HG02852 (cell line): ENCODE measurements at regions not wholly inside any gene's neighbourhood (a gene's known extent, or its start where the extent isn't known, plus 50 kb on each side); places are given as distances from the start of the nearest gene placed in this dataset.
"Not testable (repeated sequence)": the region's sequence is repeated elsewhere in the genome, so short reads cannot be mapped to it uniquely, and the experiment has no call there.

Experiments
- ATAC-seq: cut with Tn5 transposase; IDR thresholded peaks from one replicate; pipeline ENCODE4 v1.9.1; 2021; ENCODE audit warnings: mild to moderate bottlenecking, moderate library complexity; ENCODE audit not compliant: unreplicated experiment

DNA sequence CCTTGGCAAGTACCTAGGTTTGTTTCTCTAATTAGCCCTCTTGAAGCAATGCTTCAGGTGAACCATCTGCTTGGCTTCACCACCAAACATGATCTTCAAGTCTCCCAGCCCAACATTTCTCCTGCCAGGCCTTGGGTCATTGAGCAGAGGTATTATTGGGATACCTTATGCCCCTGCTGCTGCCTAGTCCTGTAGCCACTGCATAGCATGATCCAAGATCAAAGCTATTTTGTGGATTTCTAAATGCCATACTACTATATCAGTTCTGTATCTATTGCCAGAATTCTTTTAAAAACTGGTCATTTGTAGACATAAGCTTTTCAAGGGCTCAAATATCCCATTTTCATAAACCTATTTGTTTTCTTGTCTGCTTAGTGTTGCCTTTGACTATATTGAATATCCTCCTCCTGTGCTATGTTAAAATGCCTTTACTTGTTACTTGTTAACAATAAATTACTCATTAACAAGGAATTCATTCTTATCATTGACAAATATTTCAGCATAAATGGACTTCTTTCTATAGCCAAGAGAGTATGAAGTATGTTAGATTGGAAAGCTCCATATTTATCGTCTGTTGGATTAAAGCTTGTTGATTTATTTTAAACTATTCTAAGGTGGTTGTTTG, 204.5 kb upstream of the RBBP8 start:
- no peak for ATAC-seq

DNA sequence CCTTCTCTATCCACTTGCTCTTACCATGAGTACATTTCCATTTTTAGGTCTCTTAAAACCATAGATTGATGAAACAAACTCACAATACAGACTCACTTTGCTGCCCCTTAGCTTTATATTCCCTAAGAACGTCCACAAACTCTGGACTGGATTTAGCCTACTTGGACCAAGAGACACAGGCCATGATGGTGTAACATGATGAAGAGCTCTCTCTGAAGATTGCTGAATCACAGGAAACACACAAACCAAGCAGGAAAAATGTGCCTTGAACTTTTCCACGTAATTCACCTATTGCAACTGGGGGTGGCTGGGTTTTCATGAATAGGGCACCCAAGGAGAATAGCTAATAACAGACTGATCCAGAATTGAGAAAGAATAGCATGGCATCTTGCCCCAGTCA, 201.7 kb upstream of the RBBP8 start:
- no peak for ATAC-seq

GRCh38 chr18:22734105-22734661, 198.9 kb upstream of the RBBP8 start:
- no peak for ATAC-seq

- no peak for ATAC-seq
Measured at GRCh38 chr18:22734791-22735627, 198.1 kb upstream of the RBBP8 start.

DNA sequence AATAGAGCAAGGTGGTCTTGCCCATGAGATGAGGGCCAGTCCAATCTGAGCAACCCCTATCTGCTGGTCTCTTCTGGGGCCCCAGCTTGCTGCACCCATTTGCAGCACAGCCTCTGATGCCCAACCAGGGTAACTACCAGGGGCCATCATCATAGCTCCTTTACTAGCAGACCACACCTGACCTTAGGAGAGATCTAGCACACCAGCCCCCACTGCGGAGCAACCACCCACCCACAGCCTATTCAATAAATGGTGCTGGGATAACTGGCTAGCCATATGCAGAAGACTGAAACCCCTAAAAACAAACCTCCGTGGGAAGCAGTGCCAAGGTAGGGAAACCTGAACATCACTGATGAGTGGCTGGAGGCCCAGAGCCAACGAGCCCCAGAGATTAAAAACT, 196.1 kb upstream of the RBBP8 start:
- no peak for ATAC-seq

DNA sequence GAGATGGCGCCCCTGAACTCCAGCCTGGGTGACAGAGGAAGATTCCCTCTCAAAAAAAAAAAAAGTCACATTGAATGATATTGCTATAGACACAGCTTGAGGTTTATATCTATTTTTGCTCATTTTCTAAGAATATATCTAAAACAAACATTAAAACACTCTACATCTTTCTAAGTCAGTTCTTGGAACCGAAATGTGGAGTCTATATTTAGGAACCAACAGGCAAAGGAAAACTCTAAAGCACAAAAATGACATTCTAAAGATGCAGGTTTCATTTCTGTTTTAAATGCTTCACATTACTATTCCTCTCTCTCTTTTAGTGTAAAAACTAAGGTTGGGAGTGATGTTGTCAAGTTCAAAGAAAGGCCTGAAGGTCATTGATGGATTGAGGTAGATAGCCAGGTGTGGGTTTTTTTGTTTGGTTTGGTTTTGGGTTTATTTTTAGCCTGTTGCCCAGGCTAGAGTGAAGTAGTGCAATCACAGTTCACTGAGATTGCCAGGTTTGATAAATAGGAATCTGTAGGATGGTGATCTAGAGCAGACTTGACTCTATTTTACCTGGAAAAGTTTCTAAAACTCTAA, 194.0 kb upstream of the RBBP8 start:
- ATAC-seq: no peak

DNA sequence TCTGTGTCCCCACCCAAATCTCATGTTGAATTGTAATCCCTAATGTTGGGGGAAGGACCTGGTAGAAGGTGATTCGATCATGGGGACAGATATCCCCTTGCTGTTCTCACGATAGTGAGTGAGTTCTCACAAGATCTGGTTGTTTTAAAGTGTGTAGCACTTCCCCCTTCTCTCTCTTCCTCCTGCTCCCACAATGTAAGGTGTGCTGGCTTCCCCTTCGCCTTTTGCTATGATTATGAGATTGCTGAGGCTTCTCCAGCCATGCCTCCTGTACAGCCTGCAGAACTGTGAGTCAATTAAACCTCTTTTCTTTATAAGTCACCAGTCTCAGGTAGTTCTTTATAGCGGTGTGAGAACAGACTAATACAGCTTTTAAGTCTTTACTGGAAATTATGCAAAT, 193.3 kb upstream of the RBBP8 start:
- ATAC-seq: no peak

DNA sequence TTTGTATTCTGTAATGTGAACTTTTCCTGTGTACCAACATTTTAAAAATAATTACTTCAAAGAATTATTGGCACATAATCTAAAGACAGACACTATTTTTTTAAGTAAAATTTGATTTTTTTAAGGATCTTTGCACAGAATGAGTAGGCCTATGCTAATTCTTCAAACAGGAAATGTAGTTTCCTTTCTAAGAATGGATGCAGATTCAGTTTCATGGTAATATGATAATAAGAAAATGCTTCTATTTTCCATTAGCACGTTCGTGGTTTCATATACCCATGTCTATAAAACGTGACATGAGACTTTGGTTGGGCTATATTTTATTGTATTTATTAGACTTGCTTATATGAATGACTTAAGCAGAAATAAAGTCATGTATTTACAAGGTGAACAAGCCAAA, 191.8 kb upstream of the RBBP8 start:
- no peak for ATAC-seq

GRCh38 chr18:22742409-22742808, 190.7 kb upstream of the RBBP8 start:
- ATAC-seq: no peak

GRCh38 chr18:22745966-22746365, 187.2 kb upstream of the RBBP8 start:
- ATAC-seq: no peak

- ATAC-seq: no peak
Measured at GRCh38 chr18:22752014-22752413, 181.1 kb upstream of the RBBP8 start.

DNA sequence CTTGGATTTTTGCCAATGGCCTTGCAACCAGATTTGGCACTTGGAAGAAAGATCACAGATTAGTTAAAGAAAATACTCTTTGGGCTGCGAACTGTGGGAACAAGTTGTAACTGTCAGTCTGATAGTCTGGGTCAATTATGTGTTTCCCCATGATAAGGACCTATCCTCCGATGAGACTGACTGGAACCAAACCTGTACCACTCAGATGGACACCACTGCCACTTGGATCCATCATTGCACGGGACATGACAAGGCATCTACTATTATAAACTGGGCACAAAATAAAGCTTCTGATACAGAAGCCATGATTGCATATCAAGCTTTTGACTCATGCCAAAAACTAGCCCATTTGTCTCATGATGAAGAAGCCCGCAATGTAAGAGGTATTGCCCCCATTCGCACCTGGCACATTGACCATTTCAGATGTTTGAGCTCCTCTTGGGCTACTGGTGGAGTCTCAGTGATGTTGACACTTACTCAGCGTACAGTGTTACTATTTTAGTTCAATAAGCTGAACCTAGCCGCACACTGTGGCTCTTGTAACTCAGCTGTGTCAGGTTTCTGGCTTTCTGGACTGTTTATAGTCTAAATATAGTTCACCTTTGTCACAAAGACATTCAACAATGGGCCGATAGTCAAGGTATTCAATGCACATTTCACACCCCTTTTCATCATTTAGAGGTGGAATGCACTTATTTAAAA, 179.8 kb upstream of the RBBP8 start:
- no peak for ATAC-seq

DNA sequence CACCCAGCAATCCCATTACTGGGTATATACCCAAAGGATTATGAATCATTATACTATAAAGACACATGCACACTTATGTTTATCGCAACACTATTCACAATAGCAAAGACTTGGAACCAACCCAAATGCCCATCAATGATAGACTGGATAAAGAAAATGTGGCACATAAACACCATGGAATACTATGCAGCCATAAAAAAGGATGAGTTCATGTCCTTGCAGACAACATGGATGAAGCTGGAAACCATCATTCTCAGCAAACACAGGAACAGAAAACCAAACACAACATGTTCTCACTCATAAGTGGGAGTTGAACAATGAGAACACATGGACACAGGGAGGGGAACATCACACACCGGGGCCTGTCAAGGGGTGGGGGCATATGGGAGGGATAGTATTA, 169.1 kb upstream of the RBBP8 start:
- ATAC-seq: not testable (repeated sequence)

- ATAC-seq: no peak
Measured at GRCh38 chr18:22765896-22766295, 167.2 kb upstream of the RBBP8 start.

GRCh38 chr18:22767653-22768052, 165.5 kb upstream of the RBBP8 start:
- no peak for ATAC-seq

GRCh38 chr18:22773944-22774343, 159.2 kb upstream of the RBBP8 start:
- no peak for ATAC-seq

GRCh38 chr18:22778996-22779395, 154.1 kb upstream of the RBBP8 start:
- no peak for ATAC-seq

DNA sequence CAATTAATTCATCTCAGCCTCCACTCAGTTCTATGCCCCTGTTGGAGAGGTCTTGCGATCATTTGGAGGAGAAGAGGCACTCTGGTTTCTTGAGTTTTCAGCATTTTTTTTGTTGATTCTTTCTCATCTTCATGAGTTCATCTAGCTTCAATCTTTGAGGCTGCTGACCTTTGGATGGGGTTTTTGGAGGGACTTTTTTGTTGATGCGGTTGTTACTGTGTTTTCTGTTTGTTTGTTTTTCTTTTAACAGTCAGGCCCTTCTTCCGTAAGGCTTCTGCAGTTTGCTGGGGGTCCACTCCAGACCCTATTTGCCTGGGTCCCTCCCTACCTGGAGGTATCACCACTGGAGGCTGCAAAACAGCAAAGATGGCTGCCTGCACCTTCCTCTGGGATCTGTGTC, 149.9 kb upstream of the RBBP8 start:
- ATAC-seq: no peak

GRCh38 chr18:22783662-22784076, 149.5 kb upstream of the RBBP8 start:
- ATAC-seq: no peak

DNA sequence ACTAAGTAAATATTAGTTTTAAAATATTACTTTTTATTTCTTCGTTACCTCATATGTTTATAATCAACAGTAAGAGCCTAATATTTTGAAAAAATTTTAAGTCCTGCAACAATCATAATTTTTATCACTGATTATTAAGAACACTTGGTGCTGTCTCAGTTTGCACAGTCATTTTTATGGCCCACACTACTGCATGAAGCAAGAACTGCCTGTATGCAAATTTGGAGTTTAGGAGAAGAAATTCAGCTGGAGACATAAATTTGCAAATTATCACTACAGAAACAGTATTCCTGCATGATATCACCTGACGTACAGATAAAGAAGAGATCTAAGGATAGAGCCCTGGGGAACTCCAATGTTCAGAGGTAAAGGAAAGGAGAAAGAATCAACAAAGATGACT, 144.1 kb upstream of the RBBP8 start:
- ATAC-seq: no peak

GRCh38 chr18:22789600-22789999, 143.5 kb upstream of the RBBP8 start:
- ATAC-seq: no peak
